Nephron (organoid): ENCODE measurements at regions not wholly inside any gene's neighbourhood (a gene's known extent, or its start where the extent isn't known, plus 50 kb on each side); places are given as distances from the start of the nearest gene placed in this dataset.

Experiments
- H3K27ac Mint-ChIP-seq, 3 experiments: 2 replicates each; pipeline ENCODE4 v1.8.0; 2020; ENCODE audit warnings: mixed read lengths in 3 of 3, mild to moderate bottlenecking in 2 of 3, moderate library complexity in 1 of 3
- H3K27me3 Mint-ChIP-seq: 2 replicates; pipeline ENCODE4 v1.8.0; 2021; ENCODE audit warnings: low read depth, mild to moderate bottlenecking, moderate library complexity, mixed read lengths
- H3K36me3 Mint-ChIP-seq: 2 replicates; pipeline ENCODE4 v1.8.0; 2020; ENCODE audit warnings: low read depth, mixed read lengths
- H3K4me1 Mint-ChIP-seq: 2 replicates; pipeline ENCODE4 v1.8.0; 2020; ENCODE audit warnings: mixed read lengths
- H3K4me3 Mint-ChIP-seq, 3 experiments: 2 replicates each; pipeline ENCODE4 v1.8.0; 2020; ENCODE audit warnings: mild to moderate bottlenecking in 3 of 3, mixed read lengths in 3 of 3, moderate library complexity in 2 of 3
- H3K9me3 Mint-ChIP-seq: 2 replicates; pipeline ENCODE4 v1.8.0; 2020; ENCODE audit warnings: mixed read lengths
- TF ChIP-seq, protein P1 (sequence below), 3 experiments: fragments of 200-600 bp; sonication (generic); IDR thresholded peaks; one replicate each; pipeline ENCODE4 v1.5.0; 2021; ENCODE audit warnings: antibody characterized with exemption in 3 of 3; ENCODE audit not compliant: unreplicated experiment in 3 of 3

DNA sequence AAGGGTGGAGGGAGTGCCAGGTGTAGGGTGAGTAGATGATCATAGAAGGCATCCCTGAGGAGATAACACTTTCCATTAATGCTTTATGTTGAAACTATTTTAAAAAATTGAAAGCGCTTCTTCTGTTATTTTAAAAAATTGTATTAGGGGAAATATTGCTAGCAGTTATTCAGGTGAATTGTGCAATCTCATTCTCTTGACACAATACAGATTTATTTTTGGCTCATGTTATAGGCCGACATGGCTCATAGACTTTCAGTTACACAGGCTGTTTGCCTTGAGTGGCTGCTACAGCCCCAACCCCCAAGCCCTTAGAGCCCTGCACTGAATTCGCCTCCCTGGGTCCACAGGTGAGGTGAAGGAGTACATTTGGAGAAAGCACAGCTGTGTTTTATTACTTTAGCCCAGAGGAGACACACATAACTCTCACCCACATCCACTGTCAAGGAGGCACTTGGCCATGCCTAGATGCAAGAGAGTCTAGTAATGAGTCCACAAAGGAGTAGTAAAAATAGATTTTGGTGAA lies 228.2 kb downstream of the RFPL4B start:
- H3K27me3 Mint-ChIP-seq, result no peaks in the 10 kb centered on the region
- no peaks in the 10 kb centered on the region for H3K36me3 Mint-ChIP-seq
- no peaks in the 10 kb centered on the region for H3K9me3 Mint-ChIP-seq
- H3K4me1 Mint-ChIP-seq, result no peaks in the 10 kb centered on the region
- no peak overlapping the region for H3K4me3 Mint-ChIP-seq
- TF ChIP-seq, protein P1, sequence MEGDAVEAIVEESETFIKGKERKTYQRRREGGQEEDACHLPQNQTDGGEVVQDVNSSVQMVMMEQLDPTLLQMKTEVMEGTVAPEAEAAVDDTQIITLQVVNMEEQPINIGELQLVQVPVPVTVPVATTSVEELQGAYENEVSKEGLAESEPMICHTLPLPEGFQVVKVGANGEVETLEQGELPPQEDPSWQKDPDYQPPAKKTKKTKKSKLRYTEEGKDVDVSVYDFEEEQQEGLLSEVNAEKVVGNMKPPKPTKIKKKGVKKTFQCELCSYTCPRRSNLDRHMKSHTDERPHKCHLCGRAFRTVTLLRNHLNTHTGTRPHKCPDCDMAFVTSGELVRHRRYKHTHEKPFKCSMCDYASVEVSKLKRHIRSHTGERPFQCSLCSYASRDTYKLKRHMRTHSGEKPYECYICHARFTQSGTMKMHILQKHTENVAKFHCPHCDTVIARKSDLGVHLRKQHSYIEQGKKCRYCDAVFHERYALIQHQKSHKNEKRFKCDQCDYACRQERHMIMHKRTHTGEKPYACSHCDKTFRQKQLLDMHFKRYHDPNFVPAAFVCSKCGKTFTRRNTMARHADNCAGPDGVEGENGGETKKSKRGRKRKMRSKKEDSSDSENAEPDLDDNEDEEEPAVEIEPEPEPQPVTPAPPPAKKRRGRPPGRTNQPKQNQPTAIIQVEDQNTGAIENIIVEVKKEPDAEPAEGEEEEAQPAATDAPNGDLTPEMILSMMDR (IDR thresholded peaks at IDR 0.05; ENCODE audit: unreplicated experiment in 3 of 3), result no peak
- no peak overlapping the region for H3K27ac Mint-ChIP-seq

- no peak overlapping the region for H3K27ac Mint-ChIP-seq
- no peaks in the 10 kb centered on the region for H3K27me3 Mint-ChIP-seq
- no peaks in the 10 kb centered on the region for H3K4me1 Mint-ChIP-seq
- H3K9me3 Mint-ChIP-seq, result no peaks in the 10 kb centered on the region
- H3K4me3 Mint-ChIP-seq, result no peak overlapping the region
- no peaks in the 10 kb centered on the region for H3K36me3 Mint-ChIP-seq
- TF ChIP-seq, protein P1 (IDR thresholded peaks at IDR 0.05; ENCODE audit: unreplicated experiment in 3 of 3), result no peak
These were observed 229.3 kb downstream of the RFPL4B start for GRCh38 chr6:112576423-112576822.

- Mint-ChIP-seq H3K9me3 (no peaks in the 10 kb centered on the region), H3K27ac (no peak overlapping the region), H3K4me3 (no peak overlapping the region), H3K36me3 (no peaks in the 10 kb centered on the region), H3K4me1 (no peaks in the 10 kb centered on the region), H3K27me3 (no peaks in the 10 kb centered on the region)
- TF ChIP-seq, protein P1 (IDR thresholded peaks at IDR 0.05; ENCODE audit: unreplicated experiment in 3 of 3), result no peak
These were observed 232.5 kb downstream of the RFPL4B start for GRCh38 chr6:112579601-112580000.

DNA sequence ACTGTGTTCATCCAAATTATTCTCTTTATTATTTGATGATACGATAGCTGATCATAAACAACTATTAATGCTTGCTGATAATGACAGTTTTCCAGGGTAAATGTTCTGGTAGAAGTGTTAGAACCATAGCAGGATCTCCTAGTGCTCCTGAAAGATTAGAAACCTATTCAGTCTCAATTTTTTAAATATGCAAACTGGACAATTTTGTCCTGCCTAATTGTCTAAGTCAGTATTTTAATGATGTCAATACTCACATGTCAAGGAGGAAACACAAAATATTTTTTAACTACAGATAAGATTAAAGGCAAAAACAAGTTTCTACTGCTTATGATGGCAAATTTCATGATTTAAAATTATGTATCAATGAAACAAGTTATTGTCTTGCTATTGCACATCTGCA lies 233.9 kb downstream of the RFPL4B start:
- no peaks in the 10 kb centered on the region for H3K36me3 Mint-ChIP-seq
- TF ChIP-seq, protein P1 (IDR thresholded peaks at IDR 0.05; ENCODE audit: unreplicated experiment in 3 of 3), result no peak
- no peaks in the 10 kb centered on the region for H3K27me3 Mint-ChIP-seq
- no peak overlapping the region for H3K27ac Mint-ChIP-seq
- H3K4me1 Mint-ChIP-seq, result no peaks in the 10 kb centered on the region
- H3K4me3 Mint-ChIP-seq, result no peak overlapping the region
- H3K9me3 Mint-ChIP-seq, result peaks cover 2% of the 10 kb centered on the region

DNA sequence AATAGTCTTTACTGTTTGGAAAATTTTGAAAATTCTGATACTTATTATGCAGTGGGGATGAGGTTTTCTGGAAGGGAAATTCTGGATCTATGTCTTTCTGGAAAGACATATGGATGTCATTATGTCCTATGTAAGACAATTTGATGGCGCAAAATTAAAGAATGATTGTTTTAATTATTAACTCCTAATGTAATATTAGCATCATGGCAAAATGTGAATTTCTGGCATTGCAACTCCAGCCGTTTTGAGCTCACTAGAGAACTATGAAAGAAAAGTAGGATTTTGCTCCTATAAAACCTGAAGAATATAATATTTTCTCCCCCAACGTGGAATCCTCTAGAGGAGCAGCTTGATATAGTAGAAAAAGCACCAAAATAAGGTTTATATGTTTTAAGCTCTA lies 243.2 kb downstream of the RFPL4B start:
- H3K27ac Mint-ChIP-seq, result no peak overlapping the region
- peaks cover 19% of the 10 kb centered on the region for H3K9me3 Mint-ChIP-seq
- no peaks in the 10 kb centered on the region for H3K36me3 Mint-ChIP-seq
- H3K4me3 Mint-ChIP-seq, result no peak overlapping the region
- H3K27me3 Mint-ChIP-seq, result no peaks in the 10 kb centered on the region
- TF ChIP-seq, protein P1 (IDR thresholded peaks at IDR 0.05; ENCODE audit: unreplicated experiment in 3 of 3), result no peak
- H3K4me1 Mint-ChIP-seq, result peaks cover 2% of the 10 kb centered on the region

- Mint-ChIP-seq H3K27ac (no peak overlapping the region), H3K4me3 (no peak overlapping the region), H3K27me3 (no peaks in the 10 kb centered on the region), H3K36me3 (no peaks in the 10 kb centered on the region), H3K4me1 (peaks cover 12% of the 10 kb centered on the region), H3K9me3 (peaks cover 20% of the 10 kb centered on the region)
- TF ChIP-seq, protein P1 (IDR thresholded peaks at IDR 0.05; ENCODE audit: unreplicated experiment in 3 of 3), result no peak
These were observed 244.2 kb downstream of the RFPL4B start for GRCh38 chr6:112591329-112591728.
